Common myeloid progenitor, CD34-positive (primary cell): ENCODE measurements at regions not wholly inside any gene's neighbourhood (a gene's known extent, or its start where the extent isn't known, plus 50 kb on each side); places are given as distances from the start of the nearest gene placed in this dataset.
"Not testable (repeated sequence)": the region's sequence is repeated elsewhere in the genome, so short reads cannot be mapped to it uniquely, and the experiment has no call there.

ENCODE experiments used
- CTCF ChIA-PET: fragments of 350-600 bp; sonication (Branson Sonifier 250); formaldehyde crosslinking; loops from one replicate; lab custom pipeline; 2021; ENCODE audit warnings: antibody characterized with exemption; lab: Charles Lee
- POLR2A ChIA-PET: fragments of 350-600 bp; sonication (Branson Sonifier 250); formaldehyde crosslinking; loops from one replicate; lab custom pipeline; 2021; ENCODE audit warnings: antibody characterized with exemption; lab: Charles Lee
- DNase-seq, 3 donors: peaks; one replicate each; pipeline versions ENCODE4 v3.0.0 to v3.0.0-alpha.2; 2013
- H3K27ac ChIP-seq, 2 experiments: 1 replicate in 1 of 2; 2 replicates in 1 of 2; pipeline ENCODE4 v1.7.0; 2013; ENCODE audit warnings: inconsistent platforms in 2 of 2, low read length in 2 of 2, mild to moderate bottlenecking in 2 of 2, low read depth in 1 of 2, moderate library complexity in 1 of 2; ENCODE audit not compliant: severe bottlenecking in 2 of 2, insufficient read depth in 1 of 2, poor library complexity in 1 of 2
- H3K27me3 ChIP-seq, 5 experiments: replicated peaks in 2 of 5; 1 replicate in 3 of 5; 2 replicates in 2 of 5; pipeline versions ENCODE4 v1.6.1 to v1.7.0; 2013; ENCODE audit warnings: low read length in 4 of 5, mild to moderate bottlenecking in 2 of 5, moderate library complexity in 2 of 5, inconsistent platforms in 1 of 5; ENCODE audit not compliant: insufficient read depth in 5 of 5, control insufficient read depth in 4 of 5
- H3K36me3 ChIP-seq, 4 experiments: 1 replicate in 2 of 4; 2 replicates in 2 of 4; pipeline versions ENCODE4 v1.6.1 to v1.7.0; 2013; ENCODE audit warnings: low read length in 3 of 4, control low read depth in 1 of 4, mild to moderate bottlenecking in 1 of 4; ENCODE audit not compliant: control insufficient read depth in 4 of 4, insufficient read depth in 4 of 4
- H3K4me1 ChIP-seq, 4 experiments: 1 replicate in 3 of 4; 2 replicates in 1 of 4; pipeline versions ENCODE4 v1.6.1 to v1.7.1; 2013; ENCODE audit warnings: low read length in 3 of 4, mild to moderate bottlenecking in 3 of 4, control low read depth in 1 of 4, inconsistent platforms in 1 of 4, moderate library complexity in 1 of 4; ENCODE audit not compliant: control insufficient read depth in 4 of 4, insufficient read depth in 4 of 4; ENCODE audit errors: control extremely low read depth in 1 of 4
- H3K4me3 ChIP-seq, 7 experiments: 1 replicate in 4 of 7; 2 replicates in 3 of 7; pipeline versions ENCODE4 v1.5.1 to v1.7.0; 2013; ENCODE audit warnings: mild to moderate bottlenecking in 7 of 7, low read length in 6 of 7, moderate library complexity in 6 of 7, inconsistent platforms in 2 of 7, low read depth in 2 of 7, control low read depth in 1 of 7; ENCODE audit not compliant: insufficient read depth in 4 of 7, control insufficient read depth in 1 of 7; ENCODE audit errors: extremely low read depth in 1 of 7
- H3K9me3 ChIP-seq, 5 experiments: 1 replicate in 4 of 5; 2 replicates in 1 of 5; pipeline versions ENCODE4 v1.6.1 to v1.7.1; 2013; ENCODE audit warnings: low read length in 4 of 5, mild to moderate bottlenecking in 2 of 5, inconsistent platforms in 1 of 5, low read depth in 1 of 5, moderate library complexity in 1 of 5; ENCODE audit not compliant: control insufficient read depth in 4 of 5, insufficient read depth in 2 of 5; ENCODE audit errors: control extremely low read depth in 1 of 5
- WGBS: methylation state at CpG from one replicate; pipeline ENCODE4 v1.1.5; 2013; ENCODE audit not compliant: insufficient coverage; 5-methylcytosine and 5-hydroxymethylcytosine counted together

- Histone ChIP-seq H3K27me3 (peaks cover 0 to 36% (median 3%) of the 10 kb centered on the region in 5 experiments), H3K4me1 (no peaks in the 10 kb centered on the region), H3K36me3 (no peaks in the 10 kb centered on the region), H3K9me3 (peaks cover 0 to 2% (median 0%) of the 10 kb centered on the region in 5 experiments), H3K4me3 (no peak overlapping the region), H3K27ac (no peak overlapping the region)
- 13% methylated on average over 9 of the region's 10 CpGs for WGBS
- peak; percentile 26 to 57 (median 45) for DNase-seq
- ChIA-PET POLR2A (no interaction called here), CTCF (interaction anchor here (0.9 to 1.0 kb wide), 2 partner anchors 10 to 12 kb away, joined by 3 read pairs; no protein-coding TSS in a partner anchor)
These were observed 89.0 kb downstream of the ISX start for GRCh38 chr22:35154937-35155387.

GRCh38 chr22:35155403-35156025, 89.6 kb downstream of the ISX start:
- Histone ChIP-seq H3K4me3 (no peak overlapping the region), H3K4me1 (no peaks in the 10 kb centered on the region), H3K27ac (no peak overlapping the region), H3K9me3 (peaks cover 0 to 2% (median 0%) of the 10 kb centered on the region in 5 experiments), H3K36me3 (no peaks in the 10 kb centered on the region), H3K27me3 (peaks cover 0 to 36% (median 3%) of the 10 kb centered on the region in 5 experiments)
- ChIA-PET CTCF (interaction anchor here (0.9 kb wide), 1 partner anchor 12 kb away, joined by 3 read pairs; no protein-coding TSS in a partner anchor), POLR2A (no interaction called here)
- DNase-seq = peak in 1 of 3 donors; percentile 4
- WGBS = 56% methylated on average over 6 of the region's 7 CpGs

- no peaks in the 10 kb centered on the region for H3K36me3 ChIP-seq
- H3K27me3 ChIP-seq = peaks cover 0 to 36% (median 3%) of the 10 kb centered on the region in 5 experiments
- H3K27ac ChIP-seq = no peak overlapping the region
- ChIA-PET POLR2A (no interaction called here), CTCF (interaction anchor here (0.9 to 1.1 kb wide), 2 partner anchors 10 to 133 kb away, joined by 3 read pairs; no protein-coding TSS in a partner anchor)
- H3K9me3 ChIP-seq = peaks cover 0 to 2% (median 0%) of the 10 kb centered on the region in 5 experiments
- H3K4me1 ChIP-seq = no peaks in the 10 kb centered on the region
- DNase-seq = no peak
- no peak overlapping the region for H3K4me3 ChIP-seq
- WGBS = 87% methylated on average over 2 of the region's 3 CpGs
These were observed 91.0 kb downstream of the ISX start for GRCh38 chr22:35156945-35157344.

GRCh38 chr22:35158336-35158735, 92.4 kb downstream of the ISX start:
- 78% methylated on average over 6 of the region's 7 CpGs for WGBS
- CTCF ChIA-PET = no interaction called here
- POLR2A ChIA-PET = no interaction called here
- peaks cover 0 to 2% (median 0%) of the 10 kb centered on the region in 5 experiments for H3K9me3 ChIP-seq
- DNase-seq = no peak
- peaks cover 0 to 36% (median 3%) of the 10 kb centered on the region in 5 experiments for H3K27me3 ChIP-seq
- no peaks in the 10 kb centered on the region for H3K36me3 ChIP-seq
- H3K4me3 ChIP-seq = no peak overlapping the region
- no peaks in the 10 kb centered on the region for H3K4me1 ChIP-seq
- H3K27ac ChIP-seq = no peak overlapping the region

GRCh38 chr22:35159343-35159742, 93.4 kb downstream of the ISX start:
- Histone ChIP-seq H3K27me3 (peaks cover 0 to 32% (median 3%) of the 10 kb centered on the region in 5 experiments), H3K9me3 (peaks cover 0 to 2% (median 0%) of the 10 kb centered on the region in 5 experiments), H3K27ac (no peak overlapping the region), H3K4me1 (no peaks in the 10 kb centered on the region), H3K36me3 (no peaks in the 10 kb centered on the region), H3K4me3 (no peak overlapping the region)
- POLR2A ChIA-PET = no interaction called here
- CTCF ChIA-PET = interaction anchor here (0.5 to 1.2 kb wide), 2 partner anchors 9 to 624 kb away, joined by 3 to 7 read pairs; no protein-coding TSS in a partner anchor
- WGBS = 84% methylated on average over 3 of the region's 3 CpGs
- no peak for DNase-seq

GRCh38 chr22:35160268-35160667, 94.3 kb downstream of the ISX start:
- peaks cover 0 to 24% (median 2%) of the 10 kb centered on the region in 5 experiments for H3K27me3 ChIP-seq
- ChIA-PET CTCF (no interaction called here), POLR2A (no interaction called here)
- WGBS = 95% methylated on average over 6 of the region's 6 CpGs
- no peaks in the 10 kb centered on the region for H3K4me1 ChIP-seq
- H3K27ac ChIP-seq = no peak overlapping the region
- H3K4me3 ChIP-seq = no peak overlapping the region
- no peak for DNase-seq
- peaks cover 0 to 2% (median 0%) of the 10 kb centered on the region in 5 experiments for H3K9me3 ChIP-seq
- no peaks in the 10 kb centered on the region for H3K36me3 ChIP-seq

- H3K27me3 ChIP-seq, H3K36me3 ChIP-seq, H3K27ac ChIP-seq, CTCF ChIA-PET, H3K9me3 ChIP-seq, H3K4me3 ChIP-seq, DNase-seq, H3K4me1 ChIP-seq, POLR2A ChIA-PET: not testable (repeated sequence)
- WGBS = 75% methylated on average over 10 of the region's 11 CpGs
These were observed 91.4 kb upstream of the HMGXB4 start for GRCh38 chr22:35165896-35166295.
